Upper lobe of left lung (tissue), 6 donors: ENCODE measurements at regions not wholly inside any gene's neighbourhood (a gene's known extent, or its start where the extent isn't known, plus 50 kb on each side); places are given as distances from the start of the nearest gene placed in this dataset.

Experiments
- ATAC-seq, 2 donors: fragments of 200-7000 bp; cut with Tn5 transposase; one replicate each; pipeline ENCODE4 v1.9.1; 2022; ENCODE audit warnings: mild to moderate bottlenecking in 2 of 2, moderate library complexity in 2 of 2; ENCODE audit not compliant: low FRiP score in 2 of 2
- DNase-seq, 2 donors: peaks; one replicate each; pipeline ENCODE4 v3.0.0-alpha.2; 2019 to 2020
- H3K27ac ChIP-seq, 4 donors: fragments of 200-600 bp; sonication (generic); one replicate each; pipeline ENCODE4 v1.5.1; 2016 to 2019
- H3K27me3 ChIP-seq, 4 donors: fragments of 200-600 bp; sonication (generic); one replicate each; pipeline ENCODE4 v1.5.1; 2017 to 2019
- H3K36me3 ChIP-seq, 4 donors: fragments of 200-600 bp; sonication (generic); one replicate each; pipeline ENCODE4 v1.5.1; 2016 to 2019
- H3K4me1 ChIP-seq, 4 donors: fragments of 200-600 bp; sonication (generic); one replicate each; pipeline ENCODE4 v1.5.1; 2018 to 2019
- H3K4me3 ChIP-seq, 4 donors: fragments of 200-600 bp; sonication (generic); one replicate each; pipeline ENCODE4 v1.5.1; 2017 to 2019; ENCODE audit warnings: mild to moderate bottlenecking in 2 of 4, moderate library complexity in 1 of 4
- H3K9me3 ChIP-seq, 4 donors: fragments of 200-600 bp; sonication (generic); one replicate each; pipeline ENCODE4 v1.5.1; 2018 to 2019
- CTCF ChIP-seq, 6 experiments: fragments of 450-650 bp in 4 of 6; fragments of 200-600 bp in 2 of 6; sonication (generic) in 2 of 6; IDR thresholded peaks; one replicate each; pipeline ENCODE4 v1.5.1; 2016 to 2019; ENCODE audit warnings: antibody characterized with exemption in 6 of 6
- EP300 ChIP-seq, 4 donors: sonication (generic); formaldehyde crosslinking; IDR thresholded peaks; one replicate each; pipeline ENCODE4 v1.5.1; 2017; ENCODE audit warnings: antibody characterized with exemption in 4 of 4, control low read depth in 2 of 4
- POLR2A ChIP-seq, 4 donors: fragments of 450-650 bp; IDR thresholded peaks; one replicate each; pipeline ENCODE4 v1.5.1; 2016 to 2017; ENCODE audit warnings: antibody characterized with exemption in 4 of 4, mild to moderate bottlenecking in 2 of 4
- POLR2AphosphoS5 ChIP-seq, 2 donors: sonication (generic); formaldehyde crosslinking; IDR thresholded peaks; one replicate each; pipeline ENCODE4 v1.5.1; 2017; ENCODE audit warnings: antibody characterized with exemption in 2 of 2
- WGBS, 2 donors: methylation state at CpG; one replicate each; pipeline ENCODE4 v1.1.5; 2017 to 2018; 5-methylcytosine and 5-hydroxymethylcytosine counted together
- donor health status: DM: no; HTN: no; CAD: no; lungs with moderate emphysema.
- donor health status: DM: no; HTN: yes; CAD: no; lungs with severe emphysema.

DNA sequence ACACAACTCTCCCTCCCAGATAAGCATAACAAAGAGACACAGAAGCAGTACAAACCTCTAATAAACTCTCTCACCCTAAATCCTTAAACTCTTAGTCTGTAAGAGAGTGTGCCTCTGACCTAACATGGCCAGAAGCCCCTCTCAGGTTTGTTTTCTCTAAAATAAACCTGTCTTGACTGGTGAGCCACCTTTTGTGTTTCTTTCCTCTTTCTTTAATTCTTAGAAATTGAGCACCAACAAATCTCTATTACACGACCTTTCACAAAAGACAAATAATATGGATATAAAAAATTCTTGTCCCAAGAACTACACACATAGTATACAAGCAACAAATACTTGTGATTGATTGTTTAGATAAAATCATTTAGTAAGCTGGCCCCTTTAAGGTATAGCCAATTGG, 573.7 kb downstream of the EPHA5 start:
- ATAC-seq (no peak), DNase-seq (no peak)
- Histone ChIP-seq H3K9me3 (no peaks in the 10 kb centered on the region), H3K36me3 (no peaks in the 10 kb centered on the region), H3K27me3 (no peaks in the 10 kb centered on the region), H3K4me1 (no peaks in the 10 kb centered on the region), H3K27ac (no peak overlapping the region), H3K4me3 (no peak overlapping the region)
- 44 to 45% methylated on average over 1 of the region's 1 CpG for WGBS, 2 donors
- TF ChIP-seq POLR2AphosphoS5 (IDR thresholded peaks at IDR 0.05), result no peak
- TF ChIP-seq CTCF (IDR thresholded peaks at IDR 0.05), result no peak
- no peak for TF ChIP-seq POLR2A (IDR thresholded peaks at IDR 0.05)
- no peak for TF ChIP-seq EP300 (IDR thresholded peaks at IDR 0.05)

GRCh38 chr4:65089666-65090065, 580.6 kb downstream of the EPHA5 start:
- no peak for DNase-seq
- no peaks in the 10 kb centered on the region for H3K27me3 ChIP-seq
- no peaks in the 10 kb centered on the region for H3K4me1 ChIP-seq
- TF ChIP-seq POLR2AphosphoS5 (IDR thresholded peaks at IDR 0.05), result no peak
- no peak for TF ChIP-seq POLR2A (IDR thresholded peaks at IDR 0.05)
- TF ChIP-seq EP300 (IDR thresholded peaks at IDR 0.05), result no peak
- TF ChIP-seq CTCF (IDR thresholded peaks at IDR 0.05), result no peak
- no peak overlapping the region for H3K27ac ChIP-seq
- H3K4me3 ChIP-seq, result no peak overlapping the region
- H3K9me3 ChIP-seq, result no peaks in the 10 kb centered on the region
- no peaks in the 10 kb centered on the region for H3K36me3 ChIP-seq
- ATAC-seq, result no peak

GRCh38 chr4:65083076-65083475, 587.2 kb downstream of the EPHA5 start:
- ATAC-seq (peak in 1 of 2 donors; percentile 77), DNase-seq (peak in 1 of 2 donors; percentile 24)
- Histone ChIP-seq H3K4me3 (no peak overlapping the region), H3K4me1 (no peaks in the 10 kb centered on the region), H3K27me3 (no peaks in the 10 kb centered on the region), H3K27ac (no peak overlapping the region), H3K36me3 (no peaks in the 10 kb centered on the region), H3K9me3 (no peaks in the 10 kb centered on the region)
- TF ChIP-seq POLR2AphosphoS5 (IDR thresholded peaks at IDR 0.05), result no peak
- no peak for TF ChIP-seq CTCF (IDR thresholded peaks at IDR 0.05)
- WGBS, 2 donors, result 28 to 39% methylated on average over 3 of the region's 3 CpGs

GRCh38 chr4:65071564-65071963, 598.7 kb downstream of the EPHA5 start:
- no peak for TF ChIP-seq CTCF (IDR thresholded peaks at IDR 0.05)
- no peak for TF ChIP-seq POLR2AphosphoS5 (IDR thresholded peaks at IDR 0.05)
- no peak for TF ChIP-seq POLR2A (IDR thresholded peaks at IDR 0.05)
- DNase-seq (no peak), ATAC-seq (no peak)
- Histone ChIP-seq H3K27ac (no peak overlapping the region), H3K9me3 (no peaks in the 10 kb centered on the region), H3K4me1 (no peaks in the 10 kb centered on the region), H3K36me3 (no peaks in the 10 kb centered on the region), H3K27me3 (no peaks in the 10 kb centered on the region), H3K4me3 (no peak overlapping the region)
- 73 to 80% methylated on average over 1 of the region's 1 CpG for WGBS, 2 donors

DNA sequence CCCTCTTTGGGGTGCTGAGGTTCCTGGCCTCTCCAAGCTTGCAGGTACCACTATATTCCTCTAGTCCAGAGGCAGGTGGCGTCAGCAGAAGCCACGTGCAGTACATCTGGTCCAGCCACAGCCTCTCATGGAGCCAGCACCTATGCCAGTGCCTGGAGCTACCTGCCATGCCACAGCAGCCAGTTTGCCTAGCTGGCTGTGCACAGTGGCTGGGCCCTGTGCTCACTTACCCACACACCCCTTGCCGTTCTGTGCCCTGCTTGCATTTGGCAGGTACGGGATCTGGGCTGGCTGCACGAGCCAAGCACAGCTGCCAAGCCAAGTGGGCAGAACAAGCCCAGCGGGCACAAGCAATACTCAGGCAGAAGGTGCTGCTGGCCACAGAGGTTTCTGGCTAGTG, 601.1 kb downstream of the EPHA5 start:
- WGBS, 2 donors, result 56 to 90% methylated on average over 3 to 4 of the region's 6 CpGs
- Histone ChIP-seq H3K27ac (no peak overlapping the region), H3K36me3 (no peaks in the 10 kb centered on the region), H3K4me3 (no peak overlapping the region), H3K9me3 (no peaks in the 10 kb centered on the region), H3K27me3 (no peaks in the 10 kb centered on the region), H3K4me1 (no peaks in the 10 kb centered on the region)
- TF ChIP-seq CTCF (IDR thresholded peaks at IDR 0.05) (no peak), POLR2A (IDR thresholded peaks at IDR 0.05) (no peak), POLR2AphosphoS5 (IDR thresholded peaks at IDR 0.05) (no peak), EP300 (IDR thresholded peaks at IDR 0.05) (no peak)
- ATAC-seq, result no peak
- DNase-seq, result peak in 1 of 2 donors; percentile 17
